DND-41 (cell line): ENCODE measurements at regions not wholly inside any gene's neighbourhood (a gene's known extent, or its start where the extent isn't known, plus 50 kb on each side); places are given as distances from the start of the nearest gene placed in this dataset.
A peak's percentile ranks its signal among the peaks of the same experiment; 100 is the strongest.

ENCODE experiments used
- ATAC-seq: fragments of 200-7000 bp; cut with Tn5 transposase; 3 replicates; pipeline ENCODE4 v1.9.1; 2021; ENCODE audit warnings: low read depth; ENCODE audit not compliant: insufficient read depth
- DNase-seq: peaks from one replicate; pipeline ENCODE4 v3.0.0-alpha.2; 2020
- H2AFZ ChIP-seq: 2 replicates; pipeline ENCODE4 v1.6.0; 2012; ENCODE audit warnings: low read depth, low read length
- H3K27ac ChIP-seq: 2 replicates; pipeline ENCODE4 v1.5.1; 2012; ENCODE audit warnings: low read length, inconsistent platforms
- H3K27me3 ChIP-seq: fragments of 200-600 bp; sonication (generic); 2 replicates; pipeline ENCODE4 v1.6.0; 2012; ENCODE audit warnings: low read length, mild to moderate bottlenecking, inconsistent platforms; ENCODE audit not compliant: insufficient read depth, poor library complexity
- H3K36me3 ChIP-seq: 2 replicates; pipeline ENCODE4 v1.5.1; 2012; ENCODE audit warnings: low read length, inconsistent platforms; ENCODE audit not compliant: insufficient read depth
- H3K4me1 ChIP-seq: 2 replicates; pipeline ENCODE4 v1.5.1; 2012; ENCODE audit warnings: mild to moderate bottlenecking, low read length; ENCODE audit not compliant: insufficient read depth
- H3K4me2 ChIP-seq: 2 replicates; pipeline ENCODE4 v1.6.0; 2012; ENCODE audit warnings: mild to moderate bottlenecking, moderate library complexity, low read length, inconsistent platforms; ENCODE audit not compliant: insufficient read depth
- H3K4me3 ChIP-seq, 2 experiments: fragments of 200-600 bp in 1 of 2; shearing (Covaris generic) in 1 of 2; 2 replicates each; pipeline ENCODE4 v1.5.1; 2012 to 2016; ENCODE audit warnings: inconsistent platforms in 2 of 2, low read length in 2 of 2, mild to moderate bottlenecking in 2 of 2, low read depth in 1 of 2, moderate library complexity in 1 of 2
- H3K79me2 ChIP-seq: 2 replicates; pipeline ENCODE4 v1.6.0; 2012; ENCODE audit warnings: low read length, inconsistent platforms; ENCODE audit not compliant: insufficient read depth
- H3K9ac ChIP-seq: 2 replicates; pipeline ENCODE4 v1.6.0; 2012; ENCODE audit warnings: low read depth, mild to moderate bottlenecking, inconsistent platforms, low read length, moderate library complexity
- H3K9me3 ChIP-seq: 2 replicates; pipeline ENCODE4 v1.5.1; 2012; ENCODE audit warnings: low read length, moderate library complexity, mild to moderate bottlenecking, inconsistent platforms; ENCODE audit not compliant: insufficient read depth, severe bottlenecking
- H4K20me1 ChIP-seq: 2 replicates; pipeline ENCODE4 v1.6.0; 2012; ENCODE audit warnings: low read length; ENCODE audit not compliant: insufficient read depth
- CTCF ChIP-seq: IDR thresholded peaks from 2 replicates; pipeline ENCODE4 v1.5.1; 2012; ENCODE audit warnings: borderline replicate concordance, low read length, moderate library complexity, mild to moderate bottlenecking; ENCODE audit not compliant: poor library complexity, severe bottlenecking; ENCODE audit errors: extremely low read depth
- EZH2 ChIP-seq: IDR thresholded peaks from 3 replicates; pipeline ENCODE4 v1.6.1; 2012; ENCODE audit warnings: borderline replicate concordance, low read depth, mild to moderate bottlenecking, moderate library complexity, low read length, inconsistent platforms; ENCODE audit not compliant: severe bottlenecking

GRCh38 chr12:104877103-104877705 is 80.9 kb downstream of the SLC41A2 start:
- no peak overlapping the region for H3K27ac ChIP-seq
- H3K27me3 ChIP-seq, result no peaks in the 10 kb centered on the region
- H3K4me3 ChIP-seq, result no peak overlapping the region
- ATAC-seq (peak; percentile 87), DNase-seq (peak; percentile 60)
- no peak overlapping the region for H3K9ac ChIP-seq
- no peak overlapping the region for H3K4me2 ChIP-seq
- H4K20me1 ChIP-seq, result no peaks in the 10 kb centered on the region
- no peaks in the 10 kb centered on the region for H3K36me3 ChIP-seq
- no peaks in the 10 kb centered on the region for H3K9me3 ChIP-seq
- H2AFZ ChIP-seq, result no peak overlapping the region
- TF ChIP-seq EZH2 (no peak), CTCF (peak; percentile 76)
- H3K79me2 ChIP-seq, result no peaks in the 10 kb centered on the region
- H3K4me1 ChIP-seq, result peaks cover 5% of the 10 kb centered on the region; the same call in 1 of the 2 replicates

- H3K9me3 ChIP-seq, result no peaks in the 10 kb centered on the region
- no peak overlapping the region for H3K4me2 ChIP-seq
- no peak overlapping the region for H3K4me3 ChIP-seq
- H3K27me3 ChIP-seq, result no peaks in the 10 kb centered on the region
- no peak for ATAC-seq
- H3K27ac ChIP-seq, result no peak overlapping the region
- no peaks in the 10 kb centered on the region for H3K36me3 ChIP-seq
- no peaks in the 10 kb centered on the region for H4K20me1 ChIP-seq
- no peak for TF ChIP-seq EZH2
- TF ChIP-seq CTCF, result no peak
- DNase-seq, result no peak
- H3K79me2 ChIP-seq, result no peaks in the 10 kb centered on the region
- no peak overlapping the region for H3K9ac ChIP-seq
- H3K4me1 ChIP-seq, result peaks cover 5% of the 10 kb centered on the region; the same call in 1 of the 2 replicates
- H2AFZ ChIP-seq, result no peak overlapping the region
Measured at GRCh38 chr12:104873374-104873773, 84.7 kb downstream of the SLC41A2 start.

DNA sequence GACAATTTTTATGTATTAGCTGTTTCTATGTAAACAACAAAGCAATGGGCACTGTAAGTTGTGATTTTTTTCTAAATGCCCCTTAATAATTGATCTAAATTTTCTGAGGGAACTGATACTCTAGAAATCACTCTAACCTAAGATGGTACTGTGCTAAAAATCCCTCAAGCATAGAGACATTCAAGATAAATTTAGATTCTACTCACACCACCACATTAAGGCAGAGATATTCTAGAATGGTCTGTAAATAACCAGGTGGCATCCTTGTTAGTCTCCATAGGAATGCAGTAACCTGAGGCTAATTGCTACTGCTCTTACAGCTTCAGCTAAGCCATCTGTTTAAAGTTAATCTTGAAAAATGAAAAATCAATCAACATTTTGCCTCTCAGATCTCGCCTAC is 87.3 kb downstream of the SLC41A2 start:
- no peaks in the 10 kb centered on the region for H3K36me3 ChIP-seq
- H4K20me1 ChIP-seq, result no peaks in the 10 kb centered on the region
- H3K4me1 ChIP-seq, result peaks cover 7% of the 10 kb centered on the region; the same call in 1 of the 2 replicates
- ATAC-seq (no peak), DNase-seq (no peak)
- no peak overlapping the region for H3K27ac ChIP-seq
- H3K9ac ChIP-seq, result no peak overlapping the region
- H2AFZ ChIP-seq, result no peak overlapping the region
- no peaks in the 10 kb centered on the region for H3K27me3 ChIP-seq
- H3K79me2 ChIP-seq, result no peaks in the 10 kb centered on the region
- no peak overlapping the region for H3K4me3 ChIP-seq
- TF ChIP-seq EZH2, result no peak
- TF ChIP-seq CTCF, result no peak
- no peak overlapping the region for H3K4me2 ChIP-seq
- no peaks in the 10 kb centered on the region for H3K9me3 ChIP-seq
